PFSK-1 (cell line): ENCODE measurements at regions not wholly inside any gene's neighbourhood (a gene's known extent, or its start where the extent isn't known, plus 50 kb on each side); places are given as distances from the start of the nearest gene placed in this dataset.

Source experiments
- FOXP2 ChIP-seq: optimal IDR thresholded peaks from 2 replicates; pipeline ENCODE3; 2011; ENCODE audit warnings: borderline replicate concordance, control low read depth, inconsistent platforms; ENCODE audit not compliant: insufficient read depth; ENCODE audit errors: extremely low read length, extremely low read depth
- POLR2AphosphoS5 ChIP-seq: IDR thresholded peaks from 2 replicates; pipeline ENCODE4 v1.6.1; 2012; ENCODE audit warnings: low read depth, mild to moderate bottlenecking, control low read depth, low read length, moderate library complexity
- REST ChIP-seq, 2 experiments: IDR thresholded peaks; 2 replicates each; pipeline versions ENCODE4 v1.6.1 to v1.8.0; 2011 to 2012; ENCODE audit warnings: low read depth in 2 of 2, low read length in 2 of 2, control low read depth in 1 of 2, inconsistent platforms in 1 of 2, mild to moderate bottlenecking in 1 of 2, moderate library complexity in 1 of 2; ENCODE audit not compliant: insufficient read depth in 1 of 2
- SIN3A ChIP-seq: IDR thresholded peaks from 2 replicates; pipeline ENCODE4 v1.6.1; 2012; ENCODE audit warnings: mild to moderate bottlenecking, low read length, moderate library complexity, borderline replicate concordance; ENCODE audit not compliant: insufficient read depth
- TAF1 ChIP-seq: IDR thresholded peaks from 2 replicates; pipeline ENCODE4 v1.6.1; 2012; ENCODE audit warnings: low read length, control low read depth, borderline replicate concordance; ENCODE audit not compliant: insufficient read depth

DNA sequence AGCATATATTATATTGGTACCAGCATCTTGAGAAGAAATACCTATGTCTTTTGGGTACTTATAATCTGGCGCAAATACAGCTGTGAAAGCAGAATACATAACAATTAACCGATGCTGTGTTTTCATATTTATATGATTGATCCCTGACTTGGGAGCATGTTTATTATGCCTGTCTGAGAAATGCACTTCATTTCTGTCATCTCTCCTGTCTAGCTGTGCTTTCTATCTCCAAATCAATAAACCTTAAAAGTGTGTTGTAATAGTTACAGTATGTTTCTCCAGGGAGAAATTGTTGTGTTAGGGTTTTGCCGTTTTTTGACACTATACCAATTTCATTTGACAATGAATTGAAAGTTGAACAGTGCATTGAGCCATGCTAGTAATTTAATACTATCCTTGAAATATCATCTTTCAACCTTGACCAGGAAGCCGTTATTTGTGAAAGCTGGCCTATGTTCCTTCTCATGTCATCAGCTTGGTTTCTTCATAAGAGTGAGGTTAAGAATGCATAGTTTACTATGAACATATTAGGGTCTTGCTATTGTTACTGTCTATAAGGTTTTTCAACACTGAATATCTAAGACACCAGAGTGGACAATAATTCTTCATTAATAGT lies 206.2 kb upstream of the PCDH18 start:
- TF ChIP-seq FOXP2 (no peak), TAF1 (no peak), REST (IDR thresholded peaks at IDR 0.05; ENCODE audit: insufficient read depth in 1 of 2, low read depth in 2 of 2, low read length in 2 of 2) (no peak), SIN3A (no peak), POLR2AphosphoS5 (no peak)

- TF ChIP-seq FOXP2 = no peak
- TF ChIP-seq TAF1 = no peak
These were observed 203.3 kb upstream of the PCDH18 start for GRCh38 chr4:137735561-137736104.

GRCh38 chr4:137722910-137723309 lies 190.6 kb upstream of the PCDH18 start:
- no peak for TF ChIP-seq FOXP2
- TF ChIP-seq POLR2AphosphoS5 = no peak
- TF ChIP-seq TAF1 = no peak
- TF ChIP-seq SIN3A = no peak
- TF ChIP-seq REST (IDR thresholded peaks at IDR 0.05; ENCODE audit: insufficient read depth in 1 of 2, low read depth in 2 of 2, low read length in 2 of 2) = no peak

DNA sequence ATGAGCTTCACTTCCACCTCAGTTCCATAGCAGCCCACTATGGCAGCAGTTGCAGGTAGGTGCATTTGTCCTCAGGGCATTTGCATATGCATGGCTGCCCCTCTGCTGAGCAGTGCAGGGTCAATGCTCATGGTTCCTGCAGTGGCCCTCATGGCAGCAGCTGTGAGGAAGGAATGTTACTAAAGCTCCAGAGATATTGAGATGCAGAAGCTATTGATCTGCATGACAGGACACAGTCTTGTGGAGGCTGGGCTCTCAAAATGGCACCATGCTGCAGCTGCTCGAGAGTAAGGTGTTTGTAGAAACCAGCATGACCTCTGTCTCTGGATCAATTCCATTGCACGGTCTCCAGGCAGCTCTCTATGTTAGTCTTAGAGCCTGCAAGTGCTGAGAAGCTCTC lies 179.2 kb upstream of the PCDH18 start:
- TF ChIP-seq POLR2AphosphoS5 = no peak

- TF ChIP-seq POLR2AphosphoS5 (no peak), TAF1 (no peak), FOXP2 (no peak), REST (IDR thresholded peaks at IDR 0.05; ENCODE audit: insufficient read depth in 1 of 2, low read depth in 2 of 2, low read length in 2 of 2) (no peak), SIN3A (no peak)
These were observed 175.3 kb upstream of the PCDH18 start for GRCh38 chr4:137707626-137708025.

- TF ChIP-seq REST (IDR thresholded peaks at IDR 0.05; ENCODE audit: insufficient read depth in 1 of 2, low read depth in 2 of 2, low read length in 2 of 2) (no peak), SIN3A (no peak), POLR2AphosphoS5 (no peak), TAF1 (no peak), FOXP2 (no peak)
These were observed 174.9 kb upstream of the PCDH18 start for GRCh38 chr4:137707102-137707620.
